ENCODE measurements at regions not wholly inside any gene's neighbourhood (a gene's known extent, or its start where the extent isn't known, plus 50 kb on each side); places are given as distances from the start of the nearest gene placed in this dataset.

DNA sequence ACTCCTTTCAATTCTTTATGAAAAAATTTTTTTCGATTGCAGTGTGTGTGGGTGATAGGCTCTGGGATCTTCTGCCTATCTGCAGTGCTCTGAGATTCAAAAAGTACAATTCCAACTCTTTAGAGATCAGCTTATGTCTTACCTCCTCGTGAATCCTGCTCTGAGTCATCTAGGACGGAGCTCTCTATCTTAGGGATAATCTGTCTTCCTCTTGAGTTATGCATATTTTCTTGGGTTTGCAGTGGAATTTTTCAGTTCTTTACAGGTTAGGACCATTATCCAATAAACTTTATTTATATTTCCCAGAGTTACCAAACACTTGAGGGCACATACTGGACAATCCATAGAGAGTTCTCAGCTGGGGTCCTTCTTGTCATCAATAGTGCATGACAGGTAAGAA lies 428.6 kb downstream of the ACTR3B start (continued):
- no peak for TF ChIP-seq FOXA2 (IDR thresholded peaks at IDR 0.05)
- TF ChIP-seq SP1 (IDR thresholded peaks at IDR 0.05) = no peak
- TF ChIP-seq EGR1 (IDR thresholded peaks at IDR 0.05; ENCODE audit: low read depth in 2 of 2) = no peak
- no peak for TF ChIP-seq GABPA (IDR thresholded peaks at IDR 0.05 in 1 of 2, conservative IDR thresholded peaks at IDR 0.05 in 1 of 2)
- TF ChIP-seq HNF4A (conservative IDR thresholded peaks at IDR 0.05) = no peak

DNA sequence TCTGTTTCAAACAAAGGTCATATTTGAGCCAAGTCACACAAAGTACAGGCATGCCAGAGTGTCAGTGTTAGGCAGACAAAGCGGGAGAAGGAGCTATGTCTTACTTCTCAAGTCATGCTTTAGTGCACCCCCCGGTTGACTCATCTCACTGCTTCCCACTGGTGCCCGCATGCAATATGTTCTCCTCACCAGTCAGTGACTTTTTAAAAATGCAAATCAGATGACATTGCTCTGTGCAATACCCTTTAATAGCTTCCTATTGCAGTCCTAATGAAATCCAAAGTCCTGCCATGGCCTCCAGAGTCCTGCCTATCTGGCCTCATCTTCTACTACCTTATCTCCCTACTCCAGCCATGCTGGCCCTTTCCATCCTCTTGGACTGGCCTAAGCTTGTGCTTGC lies 429.1 kb downstream of the ACTR3B start:
- TF ChIP-seq GABPA (IDR thresholded peaks at IDR 0.05 in 1 of 2, conservative IDR thresholded peaks at IDR 0.05 in 1 of 2) = no peak
- TF ChIP-seq, protein P1, sequence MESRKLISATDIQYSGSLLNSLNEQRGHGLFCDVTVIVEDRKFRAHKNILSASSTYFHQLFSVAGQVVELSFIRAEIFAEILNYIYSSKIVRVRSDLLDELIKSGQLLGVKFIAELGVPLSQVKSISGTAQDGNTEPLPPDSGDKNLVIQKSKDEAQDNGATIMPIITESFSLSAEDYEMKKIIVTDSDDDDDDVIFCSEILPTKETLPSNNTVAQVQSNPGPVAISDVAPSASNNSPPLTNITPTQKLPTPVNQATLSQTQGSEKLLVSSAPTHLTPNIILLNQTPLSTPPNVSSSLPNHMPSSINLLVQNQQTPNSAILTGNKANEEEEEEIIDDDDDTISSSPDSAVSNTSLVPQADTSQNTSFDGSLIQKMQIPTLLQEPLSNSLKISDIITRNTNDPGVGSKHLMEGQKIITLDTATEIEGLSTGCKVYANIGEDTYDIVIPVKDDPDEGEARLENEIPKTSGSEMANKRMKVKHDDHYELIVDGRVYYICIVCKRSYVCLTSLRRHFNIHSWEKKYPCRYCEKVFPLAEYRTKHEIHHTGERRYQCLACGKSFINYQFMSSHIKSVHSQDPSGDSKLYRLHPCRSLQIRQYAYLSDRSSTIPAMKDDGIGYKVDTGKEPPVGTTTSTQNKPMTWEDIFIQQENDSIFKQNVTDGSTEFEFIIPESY (IDR thresholded peaks at IDR 0.05) = no peak
- no peak for TF ChIP-seq HNF4G (IDR thresholded peaks at IDR 0.05)
- TF ChIP-seq FOXA1 (IDR thresholded peaks at IDR 0.05) = no peak
- TF ChIP-seq TAF1 (conservative IDR thresholded peaks at IDR 0.05) = no peak
- TF ChIP-seq RAD21 (IDR thresholded peaks at IDR 0.05) = no peak
- TF ChIP-seq, protein P2, sequence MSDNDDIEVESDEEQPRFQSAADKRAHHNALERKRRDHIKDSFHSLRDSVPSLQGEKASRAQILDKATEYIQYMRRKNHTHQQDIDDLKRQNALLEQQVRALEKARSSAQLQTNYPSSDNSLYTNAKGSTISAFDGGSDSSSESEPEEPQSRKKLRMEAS (IDR thresholded peaks at IDR 0.05) = no peak
- TF ChIP-seq SP1 (IDR thresholded peaks at IDR 0.05) = no peak
- TF ChIP-seq, protein P3, sequence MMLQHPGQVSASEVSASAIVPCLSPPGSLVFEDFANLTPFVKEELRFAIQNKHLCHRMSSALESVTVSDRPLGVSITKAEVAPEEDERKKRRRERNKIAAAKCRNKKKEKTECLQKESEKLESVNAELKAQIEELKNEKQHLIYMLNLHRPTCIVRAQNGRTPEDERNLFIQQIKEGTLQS (IDR thresholded peaks at IDR 0.05) = no peak
- no peak for TF ChIP-seq YY1 (IDR thresholded peaks at IDR 0.05)

DNA sequence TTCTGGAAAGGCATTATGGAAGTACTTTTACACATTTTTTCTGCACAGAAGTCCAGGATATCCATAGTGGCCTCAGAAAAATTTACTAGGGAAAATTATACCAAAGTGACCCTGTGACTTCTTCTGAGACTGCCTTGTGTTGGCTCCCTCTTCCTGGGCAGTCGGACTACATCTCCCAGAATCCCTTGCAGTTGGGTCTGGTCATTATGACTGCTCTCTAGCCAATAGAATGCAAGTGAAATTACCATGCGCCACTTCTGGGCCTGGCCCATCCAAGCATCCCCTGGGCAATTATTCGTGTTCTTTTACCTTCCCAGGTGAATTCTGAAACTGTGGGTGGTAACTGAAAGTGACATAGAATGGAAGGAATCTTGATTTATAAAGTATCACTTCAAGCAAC lies 430.9 kb downstream of the ACTR3B start:
- Histone ChIP-seq H3K4me1 (ENCODE audit: control insufficient read depth in 4 of 4, insufficient read depth in 4 of 4, low read length in 3 of 4) (peaks cover 0 to 3% (median 2%) of the 10 kb centered on the region in 4 donors), H3K9me3 (ENCODE audit: control insufficient read depth in 4 of 4, low read length in 3 of 4) (no peaks in the 10 kb centered on the region), H3K36me3 (ENCODE audit: control insufficient read depth in 4 of 4, insufficient read depth in 3 of 4, low read depth in 1 of 4, low read length in 3 of 4) (no peaks in the 10 kb centered on the region), H3K27ac (ENCODE audit: low read depth in 1 of 2, low read length in 2 of 2) (no peak overlapping the region), H3K27me3 (ENCODE audit: control insufficient read depth in 4 of 4, insufficient read depth in 4 of 4, low read length in 3 of 4) (no peaks in the 10 kb centered on the region), H3K4me3 (ENCODE audit: low read depth in 1 of 3, low read length in 3 of 3) (no peak overlapping the region), H3K9ac (ENCODE audit: low read depth in 1 of 2, low read length in 2 of 2) (no peak overlapping the region)
- WGBS = 69% methylated on average over 3 of the region's 3 CpGs
- TF ChIP-seq JUND (IDR thresholded peaks at IDR 0.05) (no peak), RXRA (IDR thresholded peaks at IDR 0.05) (no peak), YY1 (IDR thresholded peaks at IDR 0.05) (no peak), TAF1 (conservative IDR thresholded peaks at IDR 0.05) (no peak)
- TF ChIP-seq, protein P4, sequence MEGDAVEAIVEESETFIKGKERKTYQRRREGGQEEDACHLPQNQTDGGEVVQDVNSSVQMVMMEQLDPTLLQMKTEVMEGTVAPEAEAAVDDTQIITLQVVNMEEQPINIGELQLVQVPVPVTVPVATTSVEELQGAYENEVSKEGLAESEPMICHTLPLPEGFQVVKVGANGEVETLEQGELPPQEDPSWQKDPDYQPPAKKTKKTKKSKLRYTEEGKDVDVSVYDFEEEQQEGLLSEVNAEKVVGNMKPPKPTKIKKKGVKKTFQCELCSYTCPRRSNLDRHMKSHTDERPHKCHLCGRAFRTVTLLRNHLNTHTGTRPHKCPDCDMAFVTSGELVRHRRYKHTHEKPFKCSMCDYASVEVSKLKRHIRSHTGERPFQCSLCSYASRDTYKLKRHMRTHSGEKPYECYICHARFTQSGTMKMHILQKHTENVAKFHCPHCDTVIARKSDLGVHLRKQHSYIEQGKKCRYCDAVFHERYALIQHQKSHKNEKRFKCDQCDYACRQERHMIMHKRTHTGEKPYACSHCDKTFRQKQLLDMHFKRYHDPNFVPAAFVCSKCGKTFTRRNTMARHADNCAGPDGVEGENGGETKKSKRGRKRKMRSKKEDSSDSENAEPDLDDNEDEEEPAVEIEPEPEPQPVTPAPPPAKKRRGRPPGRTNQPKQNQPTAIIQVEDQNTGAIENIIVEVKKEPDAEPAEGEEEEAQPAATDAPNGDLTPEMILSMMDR (IDR thresholded peaks at IDR 0.05; ENCODE audit: low read depth, low read length, missing input control) = no peak
- DNase-seq (ENCODE audit: low spot score) = no peak

More for the DNA sequence above, 429.1 kb downstream of the ACTR3B start:
- H3K9ac ChIP-seq (ENCODE audit: low read depth in 1 of 2, low read length in 2 of 2) = no peak overlapping the region
- no peak overlapping the region for H3K27ac ChIP-seq (ENCODE audit: low read depth in 1 of 2, low read length in 2 of 2)
- no peaks in the 10 kb centered on the region for H3K36me3 ChIP-seq (ENCODE audit: control insufficient read depth in 4 of 4, insufficient read depth in 3 of 4, low read depth in 1 of 4, low read length in 3 of 4)
- H3K27me3 ChIP-seq (ENCODE audit: control insufficient read depth in 4 of 4, insufficient read depth in 4 of 4, low read length in 3 of 4) = no peaks in the 10 kb centered on the region
- DNase-seq (ENCODE audit: low spot score) = no peak
- no peaks in the 10 kb centered on the region for H3K9me3 ChIP-seq (ENCODE audit: control insufficient read depth in 4 of 4, low read length in 3 of 4)
- H3K4me1 ChIP-seq (ENCODE audit: control insufficient read depth in 4 of 4, insufficient read depth in 4 of 4, low read length in 3 of 4) = peaks cover 0 to 3% (median 2%) of the 10 kb centered on the region in 4 donors
- 88% methylated on average over 3 of the region's 3 CpGs for WGBS
- H3K4me3 ChIP-seq (ENCODE audit: low read depth in 1 of 3, low read length in 3 of 3) = no peak overlapping the region

Data from liver (tissue), 8 donors.